GM06990 (cell line): ENCODE measurements at regions not wholly inside any gene's neighbourhood (a gene's known extent, or its start where the extent isn't known, plus 50 kb on each side); places are given as distances from the start of the nearest gene placed in this dataset.

Source experiments
- DNase-seq: peaks from one replicate; pipeline ENCODE4 v3.0.0-alpha.2; 2011; ENCODE audit not compliant: insufficient read length; ENCODE audit errors: extremely low read depth
- H3K27me3 ChIP-seq: replicated peaks from 2 replicates; pipeline ENCODE4 v1.6.0; 2011; ENCODE audit warnings: low read length; ENCODE audit not compliant: control insufficient read depth, insufficient read depth
- H3K36me3 ChIP-seq: 2 replicates; pipeline ENCODE4 v1.5.1; 2011; ENCODE audit warnings: low read length; ENCODE audit not compliant: control insufficient read depth, insufficient read depth
- H3K4me3 ChIP-seq: replicated peaks from 2 replicates; pipeline ENCODE4 v1.5.1; 2011; ENCODE audit warnings: low read depth, mild to moderate bottlenecking, control low read depth, low read length
- CTCF ChIP-seq: IDR thresholded peaks from 2 replicates; pipeline ENCODE4 v1.5.1; 2011; ENCODE audit warnings: low read length, control low read depth, mild to moderate bottlenecking, inconsistent platforms; ENCODE audit not compliant: insufficient read depth, poor library complexity, severe bottlenecking

GRCh38 chr1:208521534-208521933, 277.4 kb upstream of the PLXNA2 start:
- no peak for DNase-seq
- no peak for TF ChIP-seq CTCF
- no peaks in the 10 kb centered on the region for H3K36me3 ChIP-seq

GRCh38 chr1:208523007-208523406, 278.8 kb upstream of the PLXNA2 start:
- no peak for DNase-seq
- TF ChIP-seq CTCF: no peak
- Histone ChIP-seq H3K4me3 (no peak overlapping the region), H3K27me3 (no peaks in the 10 kb centered on the region), H3K36me3 (no peaks in the 10 kb centered on the region)

More at GRCh38 chr1:208521534-208521933, 277.4 kb upstream of the PLXNA2 start:
- H3K27me3 ChIP-seq: no peaks in the 10 kb centered on the region
- no peak overlapping the region for H3K4me3 ChIP-seq

- no peak for TF ChIP-seq CTCF
- no peak for DNase-seq
- Histone ChIP-seq H3K27me3 (no peaks in the 10 kb centered on the region), H3K36me3 (no peaks in the 10 kb centered on the region), H3K4me3 (no peak overlapping the region)
These were observed 280.2 kb upstream of the PLXNA2 start for GRCh38 chr1:208524376-208524775.

GRCh38 chr1:208524925-208525324, 280.7 kb upstream of the PLXNA2 start:
- no peaks in the 10 kb centered on the region for H3K36me3 ChIP-seq
- no peak for TF ChIP-seq CTCF
- no peaks in the 10 kb centered on the region for H3K27me3 ChIP-seq
- no peak for DNase-seq
- H3K4me3 ChIP-seq: no peak overlapping the region

GRCh38 chr1:208525417-208525816, 281.2 kb upstream of the PLXNA2 start:
- no peak for DNase-seq
- no peaks in the 10 kb centered on the region for H3K27me3 ChIP-seq
- no peaks in the 10 kb centered on the region for H3K36me3 ChIP-seq
- no peak overlapping the region for H3K4me3 ChIP-seq
- no peak for TF ChIP-seq CTCF

GRCh38 chr1:208526613-208527125, 282.5 kb upstream of the PLXNA2 start:
- Histone ChIP-seq H3K36me3 (no peaks in the 10 kb centered on the region), H3K4me3 (no peak overlapping the region), H3K27me3 (no peaks in the 10 kb centered on the region)
- DNase-seq: no peak
- no peak for TF ChIP-seq CTCF
